T-helper 22 cell (primary cell): ENCODE measurements at regions not wholly inside any gene's neighbourhood (a gene's known extent, or its start where the extent isn't known, plus 50 kb on each side); places are given as distances from the start of the nearest gene placed in this dataset.
"Not testable (repeated sequence)": the region's sequence is repeated elsewhere in the genome, so short reads cannot be mapped to it uniquely, and the experiment has no call there.

Experiments used
- DNase-seq: peaks from one replicate; pipeline ENCODE4 v3.0.0-alpha.2; 2020; ENCODE audit warnings: low read depth

DNA sequence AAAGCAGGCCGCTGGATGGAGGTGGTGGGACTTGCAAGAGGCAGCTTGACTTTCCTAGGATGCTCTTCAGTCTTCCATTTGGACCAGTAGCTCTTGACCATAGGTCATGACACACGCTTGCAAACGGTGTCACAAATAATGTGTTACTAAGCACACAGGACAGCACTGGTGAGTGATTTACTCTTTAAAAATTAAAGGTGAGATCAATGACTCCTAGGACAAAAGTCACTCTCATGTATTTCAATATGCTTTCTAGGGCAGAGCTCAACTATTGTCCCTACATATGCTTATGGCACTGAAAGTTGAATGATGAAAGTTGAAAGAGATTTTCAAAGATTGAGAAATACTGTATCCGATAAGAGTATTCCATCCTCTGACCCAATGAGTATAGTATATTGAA lies 496.7 kb downstream of the EBF1 start:
- DNase-seq: no peak

DNA sequence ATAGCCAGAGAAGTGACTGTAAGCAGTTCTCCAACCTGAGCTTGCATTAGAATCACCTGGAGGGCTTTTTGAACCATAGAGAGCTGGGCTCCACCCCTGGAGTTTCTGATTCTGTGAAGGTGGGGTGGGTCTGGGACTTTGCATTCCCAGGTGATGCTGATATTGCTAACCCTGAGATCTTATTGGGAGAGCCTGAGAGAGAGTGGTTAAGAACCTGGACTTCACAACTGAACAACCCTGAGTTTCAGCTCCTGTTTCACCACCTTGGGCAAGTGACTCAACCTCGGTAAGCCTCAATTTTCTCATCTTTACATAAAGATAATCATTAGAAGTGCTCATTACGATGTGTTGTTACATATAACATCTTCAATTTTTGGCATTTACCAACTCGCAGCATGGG lies 498.6 kb downstream of the EBF1 start:
- no peak for DNase-seq

DNA sequence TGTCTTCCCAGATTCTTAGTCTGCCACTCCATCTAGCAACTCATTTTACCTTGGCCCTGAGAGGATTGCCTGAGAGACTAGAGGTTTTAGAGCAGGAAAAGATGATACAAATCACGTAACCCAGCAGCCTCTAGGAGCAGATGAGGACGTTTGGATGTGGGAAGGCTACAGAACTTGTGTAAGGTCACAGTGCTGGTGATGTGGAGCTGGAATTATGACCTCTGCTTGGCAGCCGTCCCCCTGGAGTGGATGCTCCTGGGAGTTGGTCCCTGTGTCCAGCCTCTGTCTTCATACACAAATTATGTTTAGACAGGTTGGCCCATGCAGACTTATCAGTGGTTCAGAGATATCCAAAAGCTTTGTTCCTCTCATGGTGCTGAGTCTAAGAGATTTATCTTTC lies 499.0 kb downstream of the EBF1 start:
- no peak for DNase-seq

DNA sequence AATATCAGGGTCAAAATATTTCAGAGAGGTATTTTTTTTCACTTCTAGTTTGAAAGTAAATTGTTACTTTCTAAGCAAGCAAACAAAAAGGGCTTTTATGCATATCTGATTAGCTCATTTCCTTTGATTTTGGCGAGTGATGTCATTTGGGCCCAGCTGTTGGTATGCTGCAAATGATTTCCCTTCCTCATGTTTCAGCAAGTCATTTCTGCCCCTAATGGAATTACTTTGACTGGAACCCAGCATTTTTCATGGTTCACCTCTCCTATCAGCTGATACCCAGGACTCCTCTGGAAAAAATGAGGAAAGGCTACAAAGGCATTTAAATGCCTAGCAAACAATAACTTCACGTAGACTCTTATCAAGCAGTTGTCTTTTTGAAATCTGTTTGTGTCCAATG lies 500.6 kb downstream of the EBF1 start:
- no peak for DNase-seq

DNA sequence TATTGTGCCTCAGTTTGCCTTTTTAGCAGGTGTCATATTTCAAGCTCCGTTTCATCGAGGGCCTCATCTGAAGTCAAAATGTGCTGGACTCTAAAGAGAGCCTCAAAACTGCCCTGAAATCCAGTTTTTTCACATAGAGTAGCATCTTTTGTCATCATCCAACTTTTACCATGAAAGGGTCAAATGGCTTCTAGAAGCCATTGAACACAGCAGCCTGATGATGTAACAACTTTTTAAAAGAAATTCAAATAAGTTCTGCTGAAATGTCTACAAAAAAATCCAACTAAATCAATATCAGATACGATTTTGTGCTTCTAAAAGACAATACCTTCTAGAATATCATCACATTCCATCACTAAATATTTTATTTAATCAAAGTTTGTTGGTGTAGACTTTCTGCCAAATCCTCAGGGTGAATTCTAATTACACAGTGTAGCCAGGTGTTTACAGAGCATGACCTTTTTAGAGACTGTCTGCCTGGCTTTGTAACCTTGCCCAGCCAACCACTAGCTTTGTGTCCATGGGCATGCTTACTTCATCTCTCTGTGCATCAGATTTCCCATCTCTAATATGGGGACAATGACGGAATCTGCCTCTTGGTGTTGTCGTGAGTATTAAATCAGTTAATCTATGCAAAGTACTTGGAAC lies 505.0 kb downstream of the EBF1 start:
- DNase-seq: no peak

DNA sequence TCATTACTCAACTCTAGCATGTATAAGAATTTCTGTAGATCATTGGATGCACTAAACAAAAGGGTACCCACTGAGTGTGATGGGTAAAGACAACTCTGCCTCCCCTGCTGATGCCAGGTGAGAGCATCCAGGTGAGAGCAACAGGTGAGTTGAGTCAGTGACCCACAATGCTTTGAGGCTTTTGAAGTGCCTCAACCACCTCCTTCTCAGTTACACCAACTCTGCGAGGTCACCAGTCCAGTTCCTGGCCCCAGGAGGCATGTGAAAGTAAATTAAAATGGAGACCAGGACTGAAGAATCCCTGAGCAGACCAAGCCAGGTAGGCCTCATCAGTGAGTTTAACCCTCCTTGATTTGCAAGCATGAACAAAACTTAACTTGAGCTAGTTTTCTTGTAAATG lies 505.8 kb downstream of the EBF1 start:
- DNase-seq: no peak

DNA sequence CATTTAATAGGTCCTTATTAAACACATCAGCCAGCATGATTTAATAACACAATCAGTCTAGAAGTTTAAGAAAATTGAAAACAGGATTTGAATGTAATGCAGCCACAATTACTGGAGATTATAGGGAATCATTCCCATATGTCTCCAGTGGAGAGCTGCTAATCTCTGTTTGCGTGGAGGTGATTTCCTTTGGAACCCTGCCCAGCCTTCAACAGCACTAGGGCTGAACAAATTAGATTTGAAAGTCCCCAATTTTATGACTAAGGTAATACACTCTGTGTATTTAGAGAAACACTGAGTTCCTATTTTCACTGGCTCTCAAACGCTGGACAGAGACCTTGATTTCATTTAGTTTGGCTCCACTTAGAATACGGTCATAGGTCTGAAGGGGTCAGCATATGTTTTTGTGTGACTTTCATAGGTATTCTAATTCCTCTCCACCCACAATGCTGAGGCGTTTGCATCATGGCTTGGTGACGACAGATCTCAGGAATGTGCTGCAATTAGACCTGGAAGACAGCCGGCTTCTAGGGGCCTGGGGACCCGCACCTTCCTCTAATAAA lies 508.3 kb downstream of the EBF1 start:
- no peak for DNase-seq

DNA sequence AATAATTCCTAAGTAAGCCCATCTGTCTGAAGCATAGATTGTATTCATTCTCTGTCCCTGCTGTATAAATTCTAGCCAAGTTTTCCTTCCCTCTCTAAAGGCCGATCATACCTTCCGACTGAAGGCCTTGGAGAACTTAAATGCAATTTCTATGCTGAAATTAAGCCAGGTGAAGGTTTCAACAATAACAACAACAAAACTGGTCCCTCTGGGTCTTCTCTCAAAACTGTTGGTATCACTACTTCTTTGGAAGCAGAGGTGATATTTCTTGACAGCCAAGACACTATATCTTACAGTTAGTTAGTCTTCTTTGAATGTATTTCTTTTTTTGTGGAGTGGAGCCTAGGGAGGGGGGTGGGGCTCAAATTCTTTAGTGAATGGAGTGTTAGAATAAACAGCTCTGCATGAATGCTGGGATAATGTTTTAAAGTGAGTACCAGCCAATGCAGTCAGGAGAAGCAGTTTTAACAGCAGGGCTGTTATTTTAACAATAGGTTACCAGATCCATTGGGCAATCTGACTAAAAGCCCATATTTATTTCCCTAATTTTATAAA lies 508.9 kb downstream of the EBF1 start:
- DNase-seq: no peak

DNA sequence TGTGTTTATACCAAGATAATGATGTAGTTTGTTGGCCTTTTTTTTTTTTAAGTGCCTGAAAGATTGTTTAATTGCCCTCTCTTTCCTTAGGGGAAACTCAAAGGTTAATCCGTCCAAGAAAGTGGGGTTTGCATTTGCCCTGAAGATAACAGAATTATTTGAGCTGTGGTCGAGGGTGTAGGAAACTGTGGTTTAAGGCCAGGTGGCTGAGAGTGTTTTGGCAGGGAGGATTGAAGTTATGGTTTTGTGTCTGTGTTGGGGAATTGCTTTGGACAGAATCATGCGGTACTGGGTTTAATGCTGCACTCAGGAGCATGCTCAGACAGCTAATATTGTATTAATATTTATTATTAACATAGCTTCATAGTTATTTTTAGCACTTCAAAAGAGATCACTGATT lies 509.8 kb downstream of the EBF1 start:
- no peak for DNase-seq

DNA sequence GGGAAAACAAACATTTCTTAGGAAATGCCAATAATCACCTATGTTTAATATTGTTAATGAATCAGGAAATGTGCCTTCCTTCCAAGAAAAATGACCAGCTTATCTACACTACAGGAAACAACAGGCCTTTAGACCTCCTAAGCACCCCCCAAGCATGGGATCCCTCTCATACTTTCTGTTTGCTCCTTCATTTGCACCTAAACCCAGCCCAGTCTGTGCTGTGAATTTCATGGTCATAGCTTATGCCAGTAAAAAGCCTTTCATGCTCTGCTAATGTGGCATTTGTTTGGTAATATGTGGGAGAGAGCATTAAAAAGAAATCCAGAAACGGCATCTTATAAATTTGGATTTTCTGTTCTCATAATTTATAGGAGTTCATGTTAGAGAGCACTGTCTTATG lies 511.1 kb downstream of the EBF1 start:
- no peak for DNase-seq

DNA sequence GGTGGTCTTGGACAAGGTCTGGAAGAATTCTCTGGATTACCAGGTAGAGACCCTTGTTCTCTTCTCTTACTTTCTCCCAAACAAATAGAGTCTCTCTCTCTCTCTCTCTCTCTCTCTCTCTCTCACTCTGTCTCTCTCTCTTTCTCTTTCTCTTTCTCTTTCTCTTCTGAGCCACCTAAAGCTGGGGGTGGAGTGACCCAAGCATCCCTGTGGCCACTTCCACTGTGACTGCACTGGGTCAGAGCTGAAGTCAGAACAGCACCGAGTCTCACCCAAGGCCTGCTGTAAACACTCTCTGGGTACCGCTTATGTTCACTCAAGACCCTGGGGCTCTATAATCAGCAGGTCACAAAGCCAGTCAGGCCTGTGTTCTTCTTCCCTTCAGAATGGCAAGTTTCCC lies 513.7 kb downstream of the EBF1 start:
- DNase-seq: no peak

DNA sequence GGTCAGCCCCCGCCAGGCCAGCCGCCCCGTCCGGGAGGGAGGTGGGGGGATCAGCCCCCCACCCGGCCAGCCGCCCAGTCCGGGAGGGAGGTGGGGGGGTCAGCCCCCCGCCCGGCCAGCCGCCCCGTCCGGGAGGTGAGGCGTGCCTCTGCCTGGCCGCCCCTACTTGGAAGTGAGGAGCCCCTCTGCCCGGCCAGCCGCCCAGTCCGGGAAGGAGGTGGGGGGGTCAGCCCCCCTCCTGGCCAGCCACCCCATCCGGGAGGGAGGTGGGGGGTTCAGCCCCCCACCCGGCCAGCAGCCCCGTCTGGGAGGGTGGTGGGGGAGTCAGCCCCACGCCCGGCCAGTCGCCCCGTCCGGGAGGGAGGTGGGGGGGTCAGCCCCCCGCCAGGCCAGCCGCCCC lies 517.0 kb downstream of the EBF1 start:
- DNase-seq: not testable (repeated sequence)

DNA sequence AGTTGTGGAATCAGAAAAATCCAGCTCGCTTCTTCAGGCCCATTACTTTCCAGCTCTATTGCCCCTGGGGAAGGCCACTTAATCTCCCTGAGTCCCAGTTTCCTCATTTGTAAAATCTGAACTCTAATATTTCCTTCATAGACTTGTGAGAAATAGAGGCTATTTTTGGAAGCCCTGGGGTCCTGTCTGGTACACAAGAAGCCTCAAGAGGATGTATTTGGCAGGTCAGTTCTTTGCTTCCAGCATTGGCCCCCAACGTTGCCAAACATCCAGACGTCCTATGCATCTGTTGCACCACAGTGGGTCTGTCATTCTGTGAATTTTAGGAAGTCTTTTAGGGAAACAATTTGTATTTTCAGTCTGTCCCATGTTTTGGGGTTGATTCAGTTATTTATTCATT lies 525.9 kb downstream of the EBF1 start:
- DNase-seq: no peak

DNA sequence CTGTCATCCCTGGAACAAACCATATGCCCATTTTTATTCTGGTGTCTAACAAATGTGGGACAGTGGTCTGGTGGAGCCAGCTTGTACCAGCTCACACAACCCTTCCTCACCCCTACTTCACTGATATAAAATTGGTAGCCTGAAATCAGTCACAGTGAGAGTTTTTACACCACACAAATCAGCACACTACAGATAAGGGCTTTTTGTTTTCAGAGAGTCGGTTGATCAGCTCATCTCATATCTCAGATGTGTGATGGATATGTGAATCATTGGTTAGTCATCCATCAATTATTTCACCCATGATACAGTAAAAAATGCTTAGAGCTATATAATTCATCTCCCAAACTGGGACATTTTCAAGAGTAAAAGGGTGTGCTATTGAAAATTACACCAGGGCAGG lies 529.2 kb downstream of the EBF1 start:
- DNase-seq: no peak

DNA sequence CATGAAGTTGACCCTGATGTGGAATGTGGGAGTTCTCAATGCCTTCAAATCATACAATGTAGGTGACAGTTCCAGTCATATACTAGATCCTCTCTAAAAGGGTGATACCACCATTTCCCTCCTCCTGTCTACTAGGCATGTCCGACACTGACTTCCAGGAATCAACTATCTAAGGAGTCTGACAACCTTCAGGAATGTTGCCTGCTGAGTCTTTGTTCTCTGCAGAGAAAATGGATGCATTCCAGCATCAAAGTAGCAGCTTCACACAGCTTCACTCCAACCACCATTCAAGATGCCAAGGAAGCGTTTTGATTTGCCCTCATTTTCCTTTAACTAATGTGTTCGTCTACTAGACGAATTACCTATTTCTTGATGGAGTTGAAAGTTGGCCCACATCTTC lies 530.2 kb downstream of the EBF1 start:
- DNase-seq: no peak

DNA sequence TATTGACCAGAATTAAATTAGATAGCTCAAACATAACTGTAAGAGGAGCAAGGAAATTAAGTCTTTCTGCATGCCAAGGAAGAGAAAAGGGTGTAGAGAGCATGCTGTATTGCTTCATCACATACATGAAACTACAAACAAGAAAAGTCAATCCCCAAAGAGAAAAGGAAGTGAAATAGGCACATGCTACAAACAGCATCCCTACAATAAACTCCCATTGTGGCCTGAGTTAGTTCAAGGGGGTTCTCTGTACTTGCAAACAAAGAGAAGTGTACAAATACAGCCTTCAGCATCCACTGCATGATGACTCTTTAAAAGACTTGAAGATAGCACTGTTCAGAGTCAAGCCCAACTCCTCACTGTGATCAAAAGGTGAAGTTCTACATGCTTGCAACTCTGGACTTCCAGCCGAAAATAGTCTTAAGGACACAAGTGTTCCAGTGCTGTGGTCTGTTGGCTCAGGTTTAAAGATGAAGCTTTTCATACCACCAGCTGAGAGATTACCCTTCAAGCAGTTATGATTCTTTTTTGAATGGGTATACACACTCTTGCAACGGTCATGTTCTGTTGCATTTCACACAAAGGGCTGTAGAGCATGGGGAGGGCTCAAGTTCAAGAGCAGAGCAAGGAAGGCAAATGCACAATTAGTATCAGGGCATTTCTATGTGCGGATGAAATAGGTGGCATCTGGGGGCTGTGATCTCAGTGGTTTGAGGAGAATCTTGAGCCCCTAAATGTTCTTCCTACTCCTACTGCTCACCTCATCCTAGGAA lies 534.5 kb downstream of the EBF1 start:
- DNase-seq: no peak

DNA sequence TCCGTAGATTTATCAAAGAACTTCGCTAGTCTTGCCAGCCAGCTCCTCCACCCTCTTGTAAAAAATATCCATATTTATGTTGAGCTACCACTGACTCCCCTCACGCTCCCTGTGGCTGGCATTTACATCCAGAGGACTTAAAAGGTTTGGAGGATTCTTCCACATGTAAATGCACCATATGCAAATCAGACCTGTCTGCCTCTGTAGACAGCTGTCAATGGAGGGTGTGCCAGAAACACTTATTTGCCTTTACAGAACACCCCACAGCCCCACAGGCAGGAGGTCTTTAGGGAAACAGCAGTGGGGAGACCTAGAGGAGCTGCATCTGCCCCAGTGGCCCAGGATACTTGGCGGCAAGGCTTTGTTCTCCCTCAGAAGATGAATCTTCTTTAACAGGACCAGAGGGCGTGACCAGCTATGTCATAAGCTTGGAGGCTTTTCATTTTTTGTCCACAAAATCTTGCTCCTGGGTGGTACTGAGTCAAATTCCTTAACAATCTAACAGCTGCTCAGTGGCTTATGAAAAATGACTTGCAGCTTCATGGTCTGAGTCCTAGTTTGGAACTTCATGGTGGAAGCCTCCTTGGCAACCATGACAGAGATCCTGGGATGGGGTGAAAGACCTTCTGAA lies 535.8 kb downstream of the EBF1 start:
- DNase-seq: no peak

DNA sequence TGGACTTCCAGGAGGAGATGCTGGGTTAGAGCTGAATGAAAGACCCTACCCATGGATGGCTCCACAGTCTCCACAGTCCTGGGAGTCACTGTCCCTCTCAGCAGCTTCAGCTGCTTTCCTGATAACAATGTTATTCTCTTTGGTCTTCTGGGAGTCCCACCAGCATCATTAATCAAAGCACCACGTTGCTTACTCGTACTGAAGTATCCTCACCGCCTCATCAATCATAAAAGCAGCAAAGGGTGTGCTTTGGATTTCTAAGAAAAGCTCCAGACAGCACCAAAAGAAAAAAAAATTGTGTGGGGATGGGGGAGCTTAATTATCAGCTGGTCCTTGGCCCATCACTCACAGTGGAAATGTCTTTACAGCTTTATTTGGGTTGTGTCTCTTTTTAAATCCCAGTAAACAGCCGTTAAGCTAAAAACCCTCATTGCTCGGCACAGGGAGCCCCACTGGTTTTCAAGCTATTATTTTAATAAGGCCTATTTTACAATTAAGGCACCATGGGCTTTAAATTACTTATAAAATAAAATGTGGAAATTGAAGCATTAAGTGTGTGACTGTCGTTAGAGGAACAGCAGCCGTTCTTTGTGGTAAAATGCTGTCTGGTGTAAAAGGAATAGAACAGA lies 538.0 kb downstream of the EBF1 start:
- no peak for DNase-seq

DNA sequence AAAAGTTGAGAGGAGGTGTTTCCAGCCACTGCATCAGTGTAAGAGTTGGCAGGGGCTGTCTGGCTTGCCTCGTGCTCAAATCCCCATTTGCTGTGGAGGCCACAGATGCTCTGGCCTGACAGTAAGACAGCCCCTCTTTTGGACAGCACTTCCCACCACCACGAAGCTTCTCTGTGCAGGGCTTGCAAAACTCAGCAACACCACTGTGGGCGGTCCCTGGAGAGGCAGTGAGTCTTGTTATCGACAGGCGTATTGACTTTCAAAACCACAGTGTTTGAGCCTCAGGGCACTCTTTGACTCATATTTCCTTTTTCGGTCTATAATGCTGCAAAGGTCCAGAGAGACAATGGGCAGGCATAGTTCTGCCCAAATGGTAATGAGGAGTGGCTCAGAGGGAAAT lies 539.5 kb downstream of the EBF1 start:
- DNase-seq: no peak

DNA sequence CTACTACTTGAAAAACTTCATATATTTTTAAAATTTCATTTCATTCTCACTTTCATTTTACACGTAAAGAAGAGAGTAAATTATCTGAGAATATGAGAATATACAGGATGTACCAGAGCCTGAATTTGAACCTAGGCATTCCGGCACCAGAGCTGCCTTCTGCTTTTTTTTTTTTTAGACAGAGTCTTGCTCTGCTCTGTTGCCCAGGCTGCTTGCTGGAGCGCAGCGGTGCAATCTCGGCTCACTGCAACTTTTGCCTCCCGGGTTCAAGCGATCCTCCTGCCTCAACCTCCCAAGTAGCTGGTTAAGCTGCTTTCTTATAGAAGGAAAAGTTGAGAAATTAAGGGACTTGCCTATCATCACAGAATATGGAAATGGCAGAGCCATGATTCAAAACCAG lies 540.1 kb downstream of the EBF1 start:
- DNase-seq: no peak

DNA sequence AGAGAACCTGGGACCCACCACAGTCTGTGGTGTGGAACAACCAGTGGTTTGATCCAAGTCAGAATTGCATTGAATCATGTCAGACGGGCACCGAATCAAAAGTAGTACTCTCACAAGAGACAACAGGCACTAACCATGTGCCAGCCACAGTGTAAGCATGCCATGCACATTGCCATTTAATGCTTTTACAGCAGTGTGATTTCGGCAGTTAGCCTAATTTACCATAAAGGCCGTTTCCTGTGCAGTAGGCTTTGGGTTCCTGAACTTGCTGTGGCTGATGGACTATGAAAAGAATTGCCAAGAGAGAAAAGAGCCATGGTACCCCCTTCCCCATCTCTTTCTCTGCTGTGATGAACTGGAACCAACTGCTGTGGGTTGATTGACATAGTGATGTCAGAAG lies 540.6 kb downstream of the EBF1 start:
- DNase-seq: no peak

DNA sequence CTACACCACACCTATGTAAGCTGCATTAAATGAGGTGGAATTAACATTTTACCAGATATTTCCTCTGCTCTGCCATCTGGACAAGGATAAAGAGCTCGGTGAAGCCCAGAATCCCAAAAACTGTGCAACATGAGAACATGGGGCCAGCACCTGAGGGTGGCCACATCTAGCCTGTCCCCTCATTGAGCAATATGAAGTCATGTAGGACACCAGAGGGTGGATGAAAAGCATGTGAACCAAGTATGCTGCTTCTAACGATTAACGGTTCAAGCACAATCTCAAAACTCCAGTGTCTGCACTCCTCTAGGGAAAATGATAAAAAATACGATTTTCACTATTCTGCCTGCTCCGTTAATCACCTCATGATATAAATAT lies 545.8 kb downstream of the EBF1 start:
- DNase-seq: no peak
